ENCODE measurements at regions not wholly inside any gene's neighbourhood (a gene's known extent, or its start where the extent isn't known, plus 50 kb on each side); places are given as distances from the start of the nearest gene placed in this dataset.

- no CpG with 5 or more reads among the region's 2 CpGs for WGBS (ENCODE audit: extremely low coverage, insufficient read length, low lambda C conversion rate)
- H3K79me1 ChIP-seq (ENCODE audit: insufficient read depth, low read depth, low read length, poor library complexity, severe bottlenecking), result no peaks in the 10 kb centered on the region
- no peak overlapping the region for H2AFZ ChIP-seq (ENCODE audit: low read length)
- no peak overlapping the region for H2BK120ac ChIP-seq (ENCODE audit: low read depth, low read length, poor library complexity, severe bottlenecking)
- H3K27me3 Mint-ChIP-seq (ENCODE audit: low read depth), result peaks cover 6% of the 10 kb centered on the region
- H3K4ac ChIP-seq (ENCODE audit: low read depth, low read length), result no peak overlapping the region
- no peak overlapping the region for H3K4me2 ChIP-seq (ENCODE audit: insufficient read depth, insufficient read length, low read length)
- no peaks in the 10 kb centered on the region for H3K79me2 ChIP-seq (ENCODE audit: insufficient read depth, low read length)
- H3K4me3 Mint-ChIP-seq, result no peak overlapping the region
- H2BK12ac ChIP-seq (ENCODE audit: insufficient read length, low read depth, low read length), result no peak overlapping the region
- H4K5ac ChIP-seq (ENCODE audit: insufficient read length, low read depth, low read length), result no peak overlapping the region
- no peaks in the 10 kb centered on the region for H3K27me3 ChIP-seq (ENCODE audit: insufficient read depth, low read length)
- no peak overlapping the region for H2BK5ac ChIP-seq (ENCODE audit: insufficient read length, low read length)
- H3T11ph ChIP-seq (ENCODE audit: low read length), result no peak overlapping the region
- H3K9ac ChIP-seq (ENCODE audit: extremely low read depth, insufficient read length, low read length), result no peak overlapping the region
- H2BK15ac ChIP-seq (ENCODE audit: low read depth, low read length), result no peak overlapping the region
- H3K23me2 ChIP-seq (ENCODE audit: insufficient read length, low read depth, low read length, poor library complexity, severe bottlenecking), result no peaks in the 10 kb centered on the region
- no peak overlapping the region for H3K23ac ChIP-seq (ENCODE audit: insufficient read length, low read depth, low read length)
- no peak overlapping the region for H4K91ac ChIP-seq (ENCODE audit: insufficient read length, low read depth, low read length)
- H3K9me3 ChIP-seq (ENCODE audit: control insufficient read depth, low read depth, low read length), result no peaks in the 10 kb centered on the region
- no peak overlapping the region for H2BK20ac ChIP-seq (ENCODE audit: low read depth, low read length, poor library complexity, severe bottlenecking)
- H3K4me1 Mint-ChIP-seq, result peaks cover under 1 to 1% of the 10 kb centered on the region in 2 experiments
- no peak overlapping the region for H3K14ac ChIP-seq (ENCODE audit: insufficient read depth, low read length)
- no peak overlapping the region for H2AK5ac ChIP-seq (ENCODE audit: insufficient read length, low read length)
- no peak overlapping the region for H3K27ac ChIP-seq (ENCODE audit: insufficient read length, low read depth, low read length)
- no peak for TF ChIP-seq CTCF (conservative IDR thresholded peaks at IDR 0.05)
- H3K27ac Mint-ChIP-seq, result no peak overlapping the region
- peaks cover 0 to 8% (median 2%) of the 10 kb centered on the region in 3 experiments; a peak in 4 of 7 replicates for H3K36me3 Mint-ChIP-seq (ENCODE audit: insufficient read depth in 1 of 3, low read depth in 3 of 3)
- DNase-seq, result no peak
- no peaks in the 10 kb centered on the region for H4K20me1 ChIP-seq (ENCODE audit: control insufficient read depth, insufficient read depth, insufficient read length)
- no peak overlapping the region for H4K8ac ChIP-seq (replicated peaks; ENCODE audit: insufficient read length, low read depth, low read length)
- no peak overlapping the region for H3K18ac ChIP-seq (ENCODE audit: insufficient read length, low read depth, low read length)
- H3K9me3 Mint-ChIP-seq, result peaks cover 3 to 6% of the 10 kb centered on the region in 2 experiments; a peak in 3 of 5 replicates
- no peak overlapping the region for H3K56ac ChIP-seq (ENCODE audit: insufficient read length, low read depth, low read length)
- no peaks in the 10 kb centered on the region for H3K4me1 ChIP-seq (ENCODE audit: insufficient read depth, low read length)
Measured at GRCh38 chr12:114293571-114294302, 112.2 kb downstream of the TBX5 start.
